ENCODE measurements at regions not wholly inside any gene's neighbourhood (a gene's known extent, or its start where the extent isn't known, plus 50 kb on each side); places are given as distances from the start of the nearest gene placed in this dataset.
"Not testable (repeated sequence)": the region's sequence is repeated elsewhere in the genome, so short reads cannot be mapped to it uniquely, and the experiment has no call there.

DNA sequence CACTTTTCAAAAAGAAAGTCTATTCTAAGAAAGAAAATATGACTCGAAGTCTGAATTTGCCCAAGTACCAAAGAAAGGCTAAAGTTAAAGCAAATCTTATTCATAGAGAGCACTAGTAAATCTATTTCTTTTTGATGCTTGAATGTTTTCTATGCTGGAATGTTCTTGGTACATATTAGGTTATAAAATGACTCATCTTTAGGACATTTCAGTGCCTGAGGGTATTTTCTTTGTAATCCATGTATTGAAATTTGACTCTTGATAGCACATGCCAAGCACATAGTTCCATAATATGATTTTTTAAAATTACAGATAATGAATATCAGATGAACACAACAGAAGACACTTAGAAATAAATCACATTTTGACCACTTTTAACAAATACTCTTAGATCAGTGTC is 232.8 kb downstream of the TRIML1 start:
- Mint-ChIP-seq H3K27ac (no peak overlapping the region), H3K4me3 (no peak overlapping the region), H3K27me3 (no peaks in the 10 kb centered on the region), H3K36me3 (peaks cover 10% of the 10 kb centered on the region), H3K9me3 (peaks cover 32% of the 10 kb centered on the region), H3K4me1 (ENCODE audit: low read depth in 2 of 2) (no peaks in the 10 kb centered on the region)
- no peak for ATAC-seq
- DNase-seq (ENCODE audit: low spot score): no peak

DNA sequence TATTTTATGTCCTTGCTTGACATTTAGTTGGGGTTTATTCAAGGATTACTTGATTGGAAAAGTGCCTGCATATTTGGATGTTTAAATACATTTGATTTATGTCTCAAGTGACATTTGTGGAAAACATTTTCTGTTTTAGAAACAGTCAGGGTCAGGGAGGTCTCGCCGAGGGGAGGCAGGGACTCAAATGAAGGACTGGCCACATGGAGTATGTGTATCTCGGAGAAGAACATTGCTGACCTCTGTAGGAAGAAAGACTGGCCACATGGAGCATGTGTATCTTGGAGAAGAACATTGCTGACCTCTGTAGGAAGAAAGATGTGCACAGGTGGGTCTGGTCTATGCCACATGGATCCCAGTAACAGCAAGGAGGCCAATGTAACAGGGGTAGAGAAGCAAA is 233.6 kb downstream of the TRIML1 start:
- DNase-seq (ENCODE audit: low spot score): no peak

DNA sequence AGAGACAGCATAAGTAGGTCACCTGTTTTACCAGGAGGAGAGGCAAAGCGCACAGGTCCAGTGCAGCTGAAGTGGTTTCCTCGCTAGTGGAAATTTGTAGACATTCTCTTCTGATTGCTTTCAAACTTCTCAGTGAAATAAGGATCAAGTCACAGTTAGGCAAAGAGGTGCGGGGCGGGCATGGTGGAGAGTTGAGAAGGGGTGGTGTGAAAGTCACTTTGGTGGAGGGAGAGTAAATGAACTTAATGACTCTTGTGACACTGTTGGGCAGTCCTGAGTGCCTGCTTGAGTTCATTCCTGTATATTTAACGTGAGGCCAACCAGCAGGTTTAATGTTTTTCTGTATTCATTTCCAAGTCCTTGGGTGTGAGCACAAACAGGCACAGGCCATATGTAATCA is 235.6 kb downstream of the TRIML1 start:
- H3K4me1 Mint-ChIP-seq (ENCODE audit: low read depth in 2 of 2): no peaks in the 10 kb centered on the region
- peaks cover 31% of the 10 kb centered on the region for H3K9me3 Mint-ChIP-seq
- no peak overlapping the region for H3K4me3 Mint-ChIP-seq
- peaks cover 14% of the 10 kb centered on the region for H3K36me3 Mint-ChIP-seq
- no peak overlapping the region for H3K27ac Mint-ChIP-seq
- DNase-seq (ENCODE audit: low spot score): no peak
- no peaks in the 10 kb centered on the region for H3K27me3 Mint-ChIP-seq
- ATAC-seq: no peak

More for the DNA sequence above, 233.6 kb downstream of the TRIML1 start:
- H3K4me3 Mint-ChIP-seq: no peak overlapping the region
- no peaks in the 10 kb centered on the region for H3K27me3 Mint-ChIP-seq
- peaks cover 26% of the 10 kb centered on the region for H3K9me3 Mint-ChIP-seq
- peaks cover 10% of the 10 kb centered on the region for H3K36me3 Mint-ChIP-seq
- H3K4me1 Mint-ChIP-seq (ENCODE audit: low read depth in 2 of 2): no peaks in the 10 kb centered on the region
- H3K27ac Mint-ChIP-seq: no peak overlapping the region
- no peak for ATAC-seq

DNA sequence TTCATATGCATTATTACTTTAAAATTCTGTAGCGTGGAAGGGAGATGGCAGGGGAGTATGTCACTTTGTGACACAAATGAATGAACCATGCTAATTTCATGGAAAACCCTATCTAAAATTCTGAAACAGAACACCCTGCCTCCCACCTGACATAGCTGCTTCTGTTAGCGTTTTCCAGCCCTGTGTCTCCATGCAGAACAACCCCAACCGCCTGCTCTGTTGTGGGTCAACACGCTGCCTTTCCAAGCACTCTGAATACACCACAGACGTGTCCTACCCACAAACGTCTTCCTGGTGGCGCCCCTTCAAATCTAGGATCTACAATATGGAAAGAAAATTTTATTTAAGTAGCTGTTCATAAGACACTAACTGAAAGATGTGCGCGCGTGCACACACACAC is 238.6 kb downstream of the TRIML1 start:
- Mint-ChIP-seq H3K36me3 (peaks cover 17% of the 10 kb centered on the region), H3K4me3 (no peak overlapping the region), H3K9me3 (peaks cover 36% of the 10 kb centered on the region), H3K27me3 (no peaks in the 10 kb centered on the region), H3K4me1 (ENCODE audit: low read depth in 2 of 2) (no peaks in the 10 kb centered on the region), H3K27ac (no peak overlapping the region)
- ATAC-seq (no peak), DNase-seq (ENCODE audit: low spot score) (no peak)

DNA sequence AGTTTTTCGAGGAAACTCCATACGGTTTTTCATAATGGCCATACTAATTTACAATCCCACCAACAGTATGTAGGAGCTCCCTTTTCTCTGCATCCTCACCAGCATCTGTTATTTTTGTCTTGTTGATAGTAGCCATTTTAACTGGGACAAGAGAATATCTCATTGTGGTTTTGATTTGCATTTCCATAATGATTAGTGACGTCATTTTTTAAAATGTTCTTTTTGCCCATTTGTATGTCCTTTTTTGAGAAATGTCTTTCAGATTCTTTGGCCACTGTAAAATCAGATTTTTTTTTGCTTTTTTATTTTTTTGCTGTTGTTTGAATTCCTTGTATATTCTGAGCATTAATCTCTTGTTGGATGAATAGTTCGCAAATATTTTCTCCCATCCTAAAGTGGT is 243.9 kb downstream of the TRIML1 start:
- Mint-ChIP-seq H3K36me3 (peaks cover 25% of the 10 kb centered on the region), H3K27ac (no peak overlapping the region), H3K27me3 (no peaks in the 10 kb centered on the region), H3K9me3 (peaks cover 32% of the 10 kb centered on the region), H3K4me3 (no peak overlapping the region), H3K4me1 (ENCODE audit: low read depth in 2 of 2) (no peaks in the 10 kb centered on the region)
- ATAC-seq: no peak
- DNase-seq (ENCODE audit: low spot score): no peak

DNA sequence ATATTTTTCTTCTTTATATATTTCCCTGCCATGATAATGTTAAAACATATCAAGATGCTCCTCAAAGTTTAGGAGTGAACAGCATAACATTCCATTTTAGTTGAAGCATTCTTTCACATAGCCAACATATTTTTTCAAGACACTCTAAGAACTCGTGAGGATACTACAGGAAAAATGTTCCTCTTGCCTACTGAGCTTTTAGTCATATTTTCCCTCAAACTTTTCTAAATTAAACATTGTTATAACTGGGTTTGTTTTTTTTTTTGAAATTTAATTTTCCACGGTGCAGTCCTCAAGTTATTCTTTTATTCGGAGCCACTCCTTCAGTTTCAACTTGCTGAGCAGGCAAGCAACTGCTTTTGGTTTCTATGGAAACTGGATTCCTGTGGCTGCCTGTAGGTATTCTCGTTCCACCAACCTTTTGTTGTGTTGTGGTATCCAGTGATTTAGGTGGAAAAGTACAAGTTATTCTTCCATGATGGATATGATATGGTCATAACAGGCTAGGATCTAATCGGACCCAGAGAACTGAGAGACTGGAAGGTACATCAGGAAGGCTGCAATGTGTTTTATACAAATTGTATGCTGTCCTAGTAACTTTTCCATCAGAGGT is 248.0 kb downstream of the TRIML1 start:
- Mint-ChIP-seq H3K4me1 (ENCODE audit: low read depth in 2 of 2) (no peaks in the 10 kb centered on the region), H3K9me3 (peaks cover 39% of the 10 kb centered on the region), H3K36me3 (peaks cover 20% of the 10 kb centered on the region), H3K27ac (no peak overlapping the region), H3K27me3 (no peaks in the 10 kb centered on the region), H3K4me3 (no peak overlapping the region)
- no peak for DNase-seq (ENCODE audit: low spot score)
- no peak for ATAC-seq

DNA sequence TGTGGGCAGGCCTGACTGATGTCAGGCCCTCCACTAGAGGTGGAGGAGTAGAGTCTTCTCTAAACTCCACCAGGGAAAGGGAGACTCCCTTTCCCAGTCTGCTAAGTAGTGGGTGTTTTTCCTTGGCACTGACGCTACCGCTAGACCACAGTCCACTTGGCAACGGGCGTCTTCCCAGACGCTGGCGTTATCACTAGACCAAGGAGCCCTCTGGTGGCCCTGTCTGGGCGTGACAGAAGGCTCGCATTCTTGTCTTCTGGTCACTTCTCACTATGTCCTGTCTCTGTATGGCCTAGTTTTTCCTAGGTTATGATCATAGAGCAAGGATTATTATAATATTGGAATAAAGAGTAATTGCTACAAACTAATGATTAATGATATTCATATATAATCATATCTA is 252.1 kb downstream of the TRIML1 start:
- H3K36me3 Mint-ChIP-seq; DNase-seq (ENCODE audit: low spot score); H3K4me3 Mint-ChIP-seq; H3K4me1 Mint-ChIP-seq (ENCODE audit: low read depth in 2 of 2); H3K27me3 Mint-ChIP-seq; ATAC-seq; H3K27ac Mint-ChIP-seq: not testable (repeated sequence)
- peaks cover 33% of the 10 kb centered on the region for H3K9me3 Mint-ChIP-seq

DNA sequence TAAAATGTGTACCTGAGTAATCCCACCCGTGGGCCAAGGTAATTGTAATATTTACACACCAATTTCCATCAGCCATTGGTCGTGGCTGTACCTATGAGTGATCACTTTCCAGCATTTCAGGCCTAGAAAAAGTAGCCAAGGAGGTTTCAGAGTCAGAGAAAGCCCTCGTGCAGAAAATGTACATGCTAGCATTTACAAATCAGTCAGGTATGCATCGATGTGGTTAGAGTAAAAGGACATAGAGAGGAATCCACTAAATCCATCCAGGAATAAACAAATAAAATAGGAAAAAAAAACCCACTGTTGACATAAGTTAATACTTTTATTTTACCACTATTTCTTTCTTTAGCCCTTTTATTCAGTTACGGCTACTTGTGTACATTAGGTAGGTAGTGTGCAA is 256.8 kb downstream of the TRIML1 start:
- no peaks in the 10 kb centered on the region for H3K4me1 Mint-ChIP-seq (ENCODE audit: low read depth in 2 of 2)
- H3K36me3 Mint-ChIP-seq: no peaks in the 10 kb centered on the region
- no peaks in the 10 kb centered on the region for H3K27me3 Mint-ChIP-seq
- peaks cover 30% of the 10 kb centered on the region for H3K9me3 Mint-ChIP-seq
- no peak overlapping the region for H3K27ac Mint-ChIP-seq
- no peak for ATAC-seq
- no peak for DNase-seq (ENCODE audit: low spot score)
- no peak overlapping the region for H3K4me3 Mint-ChIP-seq

DNA sequence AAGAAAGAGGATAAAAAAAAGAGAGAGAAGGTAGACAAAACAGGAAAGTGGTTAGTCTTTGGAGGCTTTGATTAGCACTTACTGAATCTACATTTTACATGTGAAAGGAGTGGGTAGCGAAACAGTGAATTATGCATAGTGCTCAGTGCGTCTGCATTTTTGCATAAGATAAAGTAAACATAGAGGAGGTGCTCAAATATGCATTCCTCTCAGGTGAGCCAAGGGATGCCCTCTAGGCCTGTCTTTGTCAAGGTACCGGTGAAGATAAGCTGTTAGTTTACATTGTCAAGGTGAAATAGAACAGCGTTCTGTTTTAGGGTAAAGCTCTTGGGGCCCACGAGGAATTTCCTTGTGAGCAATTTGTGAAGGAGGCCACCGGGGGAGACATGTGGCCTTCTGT is 260.6 kb downstream of the TRIML1 start:
- DNase-seq (ENCODE audit: low spot score) (no peak), ATAC-seq (no peak)
- no peaks in the 10 kb centered on the region for H3K4me1 Mint-ChIP-seq (ENCODE audit: low read depth in 2 of 2)
- H3K27ac Mint-ChIP-seq: no peak overlapping the region
- H3K4me3 Mint-ChIP-seq: no peak overlapping the region
- H3K27me3 Mint-ChIP-seq: no peaks in the 10 kb centered on the region
- H3K9me3 Mint-ChIP-seq: peaks cover 31% of the 10 kb centered on the region
- H3K36me3 Mint-ChIP-seq: peaks cover 12% of the 10 kb centered on the region

DNA sequence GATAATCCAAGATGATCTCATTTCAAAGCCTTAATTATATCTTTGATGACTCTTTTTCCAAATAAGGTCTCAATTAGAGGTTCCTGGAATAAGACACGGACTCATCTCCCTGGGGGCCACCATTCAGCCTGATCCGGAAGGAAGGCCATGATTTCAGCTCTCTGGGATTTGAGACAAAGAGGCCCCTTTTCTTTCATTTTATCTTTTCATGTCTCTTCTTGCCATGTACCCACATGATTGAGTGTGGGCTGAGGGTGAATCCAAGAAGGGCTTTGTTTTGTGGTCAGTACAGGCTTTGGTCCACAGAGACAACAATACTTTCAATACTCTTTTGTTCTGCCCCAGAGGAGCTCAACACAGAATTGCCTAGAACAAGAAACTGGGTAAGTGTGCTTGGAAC is 261.2 kb downstream of the TRIML1 start:
- ATAC-seq (no peak), DNase-seq (ENCODE audit: low spot score) (no peak)
- Mint-ChIP-seq H3K27me3 (no peaks in the 10 kb centered on the region), H3K9me3 (peaks cover 31% of the 10 kb centered on the region), H3K4me3 (no peak overlapping the region), H3K27ac (no peak overlapping the region), H3K36me3 (peaks cover 14% of the 10 kb centered on the region), H3K4me1 (ENCODE audit: low read depth in 2 of 2) (no peaks in the 10 kb centered on the region)

DNA sequence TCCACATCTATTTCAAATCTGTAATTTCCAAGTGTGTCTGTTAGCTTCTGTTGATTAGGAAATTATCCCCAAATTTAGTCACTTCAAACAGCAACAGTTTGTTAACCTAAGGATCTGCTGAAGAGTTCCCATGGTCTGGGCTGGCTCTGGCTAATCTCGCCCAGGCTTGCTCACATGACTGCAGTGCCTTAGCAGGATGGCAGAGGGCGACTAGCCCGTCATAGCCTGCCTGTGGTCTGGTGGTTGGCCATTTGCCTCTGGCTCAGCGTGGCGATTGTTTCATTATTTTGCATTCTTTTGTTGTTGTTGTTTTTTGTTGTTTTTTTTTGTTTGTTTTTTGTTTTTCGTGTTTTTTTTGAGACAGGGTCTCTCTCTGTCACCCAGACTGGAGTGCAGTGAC is 264.0 kb downstream of the TRIML1 start:
- no peak for ATAC-seq

DNA sequence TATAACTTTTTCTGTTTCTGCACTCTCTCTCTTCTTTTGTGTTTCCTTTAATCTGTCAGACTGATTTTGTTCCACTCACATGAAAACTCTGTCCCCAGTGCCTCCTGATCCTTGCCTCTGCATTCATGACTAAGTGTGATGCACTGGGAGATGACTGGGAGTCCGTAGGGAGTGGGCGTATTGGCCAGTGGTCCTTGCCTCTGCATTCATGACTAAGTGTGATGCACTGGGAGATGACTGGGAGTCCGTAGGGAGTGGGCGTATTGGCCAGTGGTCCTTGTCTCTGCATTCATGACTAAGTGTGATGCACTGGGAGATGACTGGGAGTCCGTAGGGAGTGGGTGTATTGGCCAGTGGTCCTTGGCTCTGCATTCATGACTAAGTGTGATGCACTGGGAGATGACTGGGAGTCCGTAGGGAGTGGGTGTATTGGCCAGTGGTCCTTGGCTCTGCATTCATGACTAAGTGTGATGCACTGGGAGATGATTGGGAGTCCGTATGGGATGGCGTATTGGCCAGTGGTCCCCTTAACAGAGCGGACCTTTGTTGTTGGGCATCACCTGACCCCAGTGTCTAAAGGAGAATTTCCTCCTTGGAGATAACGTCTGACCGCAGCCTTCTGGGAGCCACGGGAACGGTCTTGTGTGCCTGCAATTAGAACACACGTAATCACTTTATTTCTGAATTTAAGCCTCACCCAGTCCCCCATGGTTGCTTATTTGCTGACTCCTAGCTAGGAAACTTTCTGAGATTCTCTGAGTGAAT is 266.0 kb downstream of the TRIML1 start:
- Mint-ChIP-seq H3K9me3 (peaks cover 15% of the 10 kb centered on the region), H3K36me3 (peaks cover 14% of the 10 kb centered on the region)
- H3K4me1 Mint-ChIP-seq (ENCODE audit: low read depth in 2 of 2); H3K27me3 Mint-ChIP-seq; H3K4me3 Mint-ChIP-seq; ATAC-seq; H3K27ac Mint-ChIP-seq; DNase-seq (ENCODE audit: low spot score): not testable (repeated sequence)

More for the DNA sequence above, 264.0 kb downstream of the TRIML1 start:
- Mint-ChIP-seq H3K36me3 (peaks cover 14% of the 10 kb centered on the region), H3K4me3 (no peak overlapping the region), H3K27ac (no peak overlapping the region), H3K4me1 (ENCODE audit: low read depth in 2 of 2) (no peaks in the 10 kb centered on the region), H3K9me3 (peaks cover 26% of the 10 kb centered on the region), H3K27me3 (no peaks in the 10 kb centered on the region)
- DNase-seq (ENCODE audit: low spot score): no peak

DNA sequence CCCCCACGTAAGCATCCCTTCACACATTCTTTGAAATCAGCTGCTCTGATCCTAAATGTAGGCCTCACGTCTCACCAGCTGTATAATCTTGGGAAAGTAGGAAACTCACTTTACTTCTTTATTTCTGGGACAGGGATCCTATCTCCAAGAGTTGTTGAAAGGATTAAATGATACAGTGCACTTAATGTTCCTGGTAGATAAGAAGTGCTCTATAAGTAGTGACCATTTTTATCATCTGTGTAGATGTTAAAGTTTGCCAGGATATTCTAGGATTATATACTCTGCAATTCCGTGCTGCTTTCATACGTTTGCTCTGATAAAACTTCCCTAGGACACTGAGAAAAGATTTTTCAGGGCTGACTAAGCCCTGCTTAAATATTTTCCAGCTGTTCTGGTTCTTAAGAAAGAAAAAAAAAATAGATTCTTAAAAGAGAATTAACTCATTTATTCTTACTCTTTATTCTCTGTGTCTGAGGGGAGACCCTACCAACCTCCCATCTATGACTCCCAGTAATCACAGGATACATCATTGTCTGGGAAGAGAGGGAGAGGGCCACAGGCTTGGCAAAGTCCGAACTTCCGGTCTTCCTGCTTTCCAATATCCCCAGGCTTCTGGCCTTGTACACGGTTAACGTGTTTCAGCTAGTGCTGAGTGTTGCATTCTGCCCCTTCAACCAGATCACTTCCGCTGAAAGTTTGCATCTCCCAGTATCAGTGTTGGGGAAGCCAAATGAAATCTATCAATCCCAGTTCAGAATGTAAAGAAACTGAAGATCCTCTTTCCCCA is 269.2 kb downstream of the TRIML1 start:
- no peak for ATAC-seq
- no peak for DNase-seq (ENCODE audit: low spot score)
- H3K27ac Mint-ChIP-seq: no peak overlapping the region
- no peaks in the 10 kb centered on the region for H3K27me3 Mint-ChIP-seq
- H3K4me3 Mint-ChIP-seq: no peak overlapping the region
- no peaks in the 10 kb centered on the region for H3K4me1 Mint-ChIP-seq (ENCODE audit: low read depth in 2 of 2)
- peaks cover 8% of the 10 kb centered on the region for H3K9me3 Mint-ChIP-seq
- peaks cover 15% of the 10 kb centered on the region for H3K36me3 Mint-ChIP-seq

DNA sequence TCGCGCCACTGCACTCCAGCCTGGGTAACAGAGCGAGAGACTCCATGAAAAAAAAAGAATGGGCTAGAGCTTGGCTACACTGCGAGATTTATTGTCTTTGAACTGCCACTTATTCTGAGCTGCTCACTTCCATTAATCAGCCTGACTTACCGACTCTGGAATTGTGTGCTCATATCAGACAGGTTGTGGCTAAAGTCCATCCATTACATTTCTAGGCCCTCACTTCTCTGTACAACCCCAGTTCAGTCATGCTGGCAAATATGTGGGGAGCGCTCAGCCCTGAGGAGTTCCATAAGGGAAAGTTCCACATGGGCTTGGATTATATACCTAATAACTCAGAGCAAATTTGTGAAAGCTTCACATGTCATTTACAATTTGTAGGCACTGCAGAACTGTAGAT is 270.6 kb downstream of the TRIML1 start:
- Mint-ChIP-seq H3K27ac (no peak overlapping the region), H3K9me3 (peaks cover 3% of the 10 kb centered on the region), H3K27me3 (no peaks in the 10 kb centered on the region), H3K4me1 (ENCODE audit: low read depth in 2 of 2) (no peaks in the 10 kb centered on the region), H3K4me3 (no peak overlapping the region), H3K36me3 (peaks cover 8% of the 10 kb centered on the region)
- no peak for ATAC-seq
- no peak for DNase-seq (ENCODE audit: low spot score)

Measured in natural killer cell treated with Interleukin-12 subunit alpha and Interleukin-12 subunit beta and Interleukin-15 and Interleukin-18, amount 100 ng/mL, for 72 hours (primary cell).